ENCODE measurements at regions not wholly inside any gene's neighbourhood (a gene's known extent, or its start where the extent isn't known, plus 50 kb on each side); places are given as distances from the start of the nearest gene placed in this dataset.
"Not testable (repeated sequence)": the region's sequence is repeated elsewhere in the genome, so short reads cannot be mapped to it uniquely, and the experiment has no call there.

DNA sequence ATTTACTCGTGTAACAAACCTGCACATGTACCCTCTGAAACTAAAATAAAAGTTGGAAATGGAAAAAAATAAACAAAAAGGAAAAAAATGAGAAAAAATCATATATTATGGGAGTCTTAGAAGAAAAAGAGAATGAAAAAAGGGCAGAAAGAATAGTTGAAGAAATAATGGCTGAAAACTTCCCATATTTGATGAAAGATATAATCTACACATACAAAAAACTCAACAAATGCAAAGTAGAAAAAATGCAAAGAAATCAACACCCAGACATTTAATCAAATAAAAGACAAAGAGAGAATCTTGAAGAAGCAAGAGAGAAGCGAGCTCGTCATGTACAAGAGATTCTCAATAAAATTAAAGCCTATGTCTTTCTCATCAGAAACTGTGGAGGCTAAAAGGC lies 73.8 kb downstream of the SLC25A46 start:
- TF ChIP-seq CTCF (conservative IDR thresholded peaks at IDR 0.05; ENCODE audit: low read depth, low read length) = no peak
- H3K4me3 ChIP-seq (ENCODE audit: low read depth, low read length) = no peak overlapping the region
- no peak for DNase-seq (ENCODE audit: low read depth)

DNA sequence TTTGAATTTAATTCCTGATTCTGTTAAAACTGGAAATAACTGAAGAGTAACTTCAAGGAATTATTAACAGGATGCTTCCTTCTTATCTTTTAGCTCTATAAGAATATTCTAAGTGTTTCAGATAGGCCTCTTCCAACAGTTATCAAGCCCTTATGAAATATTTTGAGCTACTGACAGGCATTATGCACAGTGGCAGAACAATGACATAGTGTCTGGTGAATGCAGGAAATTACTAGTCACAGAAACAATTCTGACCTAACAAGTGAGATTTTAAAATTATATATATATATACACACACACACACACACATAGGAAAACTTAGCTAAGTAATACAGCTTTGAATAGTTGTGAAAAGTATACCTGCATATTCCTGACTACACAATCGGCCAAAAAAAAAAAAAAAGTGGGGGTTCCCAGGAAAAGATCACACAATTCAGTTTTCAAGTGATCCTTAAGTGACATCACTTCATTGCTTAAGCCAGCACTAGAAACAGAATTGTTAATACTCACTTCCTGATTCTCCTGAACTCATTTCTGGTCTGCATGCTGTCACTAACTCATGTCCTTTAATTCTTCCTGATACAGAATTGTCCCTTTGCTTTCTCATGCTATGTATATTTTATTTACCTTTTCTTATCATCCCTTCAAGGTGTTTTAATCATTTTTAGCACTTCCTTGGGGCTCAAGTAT lies 77.3 kb downstream of the SLC25A46 start:
- no peak overlapping the region for H3K4me3 ChIP-seq (ENCODE audit: low read depth, low read length)
- no peak for DNase-seq (ENCODE audit: low read depth)
- no peak for TF ChIP-seq CTCF (conservative IDR thresholded peaks at IDR 0.05; ENCODE audit: low read depth, low read length)

DNA sequence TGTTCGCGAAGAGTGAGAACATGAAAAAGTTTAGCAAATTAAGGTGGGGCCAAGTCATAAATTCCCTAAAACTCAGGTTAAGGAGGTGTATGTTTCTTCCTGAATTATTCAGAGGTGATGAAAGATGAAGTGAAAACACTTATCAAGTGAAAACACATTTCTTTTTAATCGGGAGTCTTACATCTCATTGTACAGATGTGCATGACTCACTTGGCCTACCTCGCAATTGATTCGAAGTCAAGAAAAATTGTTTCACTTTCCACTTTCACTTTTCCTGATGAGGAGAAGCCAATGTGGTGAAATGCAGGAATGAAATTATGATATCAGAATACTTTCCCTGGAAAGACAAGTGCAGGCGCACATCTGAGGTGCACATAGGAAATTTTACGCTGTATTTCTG lies 78.7 kb downstream of the SLC25A46 start:
- DNase-seq (ENCODE audit: low read depth) = no peak
- no peak overlapping the region for H3K4me3 ChIP-seq (ENCODE audit: low read depth, low read length)

DNA sequence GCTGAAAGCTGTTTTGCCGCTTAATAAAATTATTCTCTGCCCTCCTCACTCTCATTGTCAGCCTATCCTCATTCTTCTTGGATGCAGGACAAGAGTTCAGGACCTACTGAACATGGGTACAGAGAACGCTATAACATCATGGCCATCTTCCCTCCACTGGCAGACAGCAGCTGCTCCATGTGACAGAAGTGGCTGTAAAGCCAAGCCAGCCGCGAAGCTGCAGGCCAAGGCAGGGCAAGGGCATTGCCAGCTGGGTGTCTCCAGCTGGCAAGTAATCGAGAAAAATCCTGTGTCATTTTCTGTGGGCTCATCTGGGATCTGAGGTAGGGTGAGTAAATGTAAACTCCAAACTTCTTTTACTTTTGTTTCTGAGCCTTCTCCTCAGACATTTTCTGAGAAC lies 84.8 kb downstream of the SLC25A46 start:
- TF ChIP-seq CTCF (conservative IDR thresholded peaks at IDR 0.05; ENCODE audit: low read depth, low read length) = no peak
- no peak for DNase-seq (ENCODE audit: low read depth)
- H3K4me3 ChIP-seq (ENCODE audit: low read depth, low read length) = no peak overlapping the region

More for the DNA sequence above, 78.7 kb downstream of the SLC25A46 start:
- no peak for TF ChIP-seq CTCF (conservative IDR thresholded peaks at IDR 0.05; ENCODE audit: low read depth, low read length)

DNA sequence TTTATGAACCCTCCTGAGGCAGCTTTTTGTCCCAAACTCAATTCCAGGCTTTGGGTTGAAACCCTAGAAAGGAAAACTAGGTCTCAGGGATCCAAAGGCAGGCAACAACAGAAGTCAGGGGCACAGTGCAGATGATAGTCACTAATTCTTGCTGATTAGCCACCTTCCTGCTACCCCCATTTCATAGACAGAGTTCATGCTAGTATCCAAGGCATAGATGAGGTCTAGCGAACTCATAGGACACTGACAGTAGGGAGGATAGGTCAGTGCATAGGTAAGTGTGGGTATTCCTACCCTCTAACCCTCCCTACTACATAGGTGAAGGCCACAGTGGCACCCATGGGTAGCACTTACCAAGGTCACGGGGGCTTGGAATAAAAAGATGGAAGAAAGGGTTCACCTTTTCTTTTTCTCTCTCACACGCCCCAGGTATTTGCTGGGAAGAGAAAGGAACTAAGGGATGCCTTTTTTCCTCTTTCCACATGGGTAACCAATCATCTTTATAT lies 86.2 kb downstream of the SLC25A46 start:
- no peak overlapping the region for H3K4me3 ChIP-seq (ENCODE audit: low read depth, low read length)
- DNase-seq (ENCODE audit: low read depth) = no peak
- TF ChIP-seq CTCF (conservative IDR thresholded peaks at IDR 0.05; ENCODE audit: low read depth, low read length) = no peak

DNA sequence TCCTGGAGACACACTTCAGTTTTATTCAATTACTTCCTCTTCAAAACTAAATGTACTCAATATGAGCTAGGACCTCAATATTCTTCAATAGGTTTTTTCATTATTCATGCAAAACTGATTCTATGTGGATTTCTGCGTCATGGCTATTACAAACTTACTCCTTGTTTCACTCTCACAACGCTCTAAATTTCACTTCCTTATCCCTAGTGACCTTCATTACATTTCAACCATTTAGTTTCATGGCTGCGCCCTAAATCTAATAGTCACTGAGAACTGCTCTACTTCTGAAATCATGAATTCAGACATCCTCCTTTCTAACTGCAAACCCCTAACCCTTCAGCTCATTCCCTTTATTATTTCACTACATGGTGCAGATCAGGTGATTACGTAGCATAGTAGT lies 93.9 kb downstream of the SLC25A46 start:
- no peak for TF ChIP-seq CTCF (conservative IDR thresholded peaks at IDR 0.05; ENCODE audit: low read depth, low read length)
- no peak for DNase-seq (ENCODE audit: low read depth)
- H3K4me3 ChIP-seq (ENCODE audit: low read depth, low read length) = no peak overlapping the region

- H3K4me3 ChIP-seq (ENCODE audit: low read depth, low read length) = not testable (repeated sequence)
Measured at GRCh38 chr5:110834933-110835332, 96.1 kb downstream of the SLC25A46 start.

More at GRCh38 chr5:110834933-110835332, 96.1 kb downstream of the SLC25A46 start:
- not testable (repeated sequence) for DNase-seq (ENCODE audit: low read depth)

Data from epithelial cell of proximal tubule (primary cell).